ENCODE measurements at regions not wholly inside any gene's neighbourhood (a gene's known extent, or its start where the extent isn't known, plus 50 kb on each side); places are given as distances from the start of the nearest gene placed in this dataset.

DNA sequence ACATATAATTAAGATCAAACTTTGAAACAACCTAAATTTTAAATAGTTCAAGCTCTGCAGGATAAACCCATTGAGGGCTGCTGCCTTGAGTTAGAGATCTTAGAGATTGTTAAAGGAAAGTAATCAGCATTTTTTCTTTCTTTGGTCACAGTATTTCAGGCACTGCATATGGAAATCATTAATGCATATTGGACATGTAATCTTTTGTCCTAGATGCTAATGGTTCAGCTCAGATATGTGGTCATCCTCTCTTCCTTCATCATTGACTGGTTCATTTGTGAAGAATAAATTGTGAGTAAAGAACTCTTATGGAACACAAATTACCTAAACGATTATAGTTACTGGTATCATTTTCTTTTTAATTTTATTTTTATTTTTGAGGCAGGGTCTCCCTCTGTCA lies 82.0 kb upstream of the PRLR start:
- no peak for DNase-seq

DNA sequence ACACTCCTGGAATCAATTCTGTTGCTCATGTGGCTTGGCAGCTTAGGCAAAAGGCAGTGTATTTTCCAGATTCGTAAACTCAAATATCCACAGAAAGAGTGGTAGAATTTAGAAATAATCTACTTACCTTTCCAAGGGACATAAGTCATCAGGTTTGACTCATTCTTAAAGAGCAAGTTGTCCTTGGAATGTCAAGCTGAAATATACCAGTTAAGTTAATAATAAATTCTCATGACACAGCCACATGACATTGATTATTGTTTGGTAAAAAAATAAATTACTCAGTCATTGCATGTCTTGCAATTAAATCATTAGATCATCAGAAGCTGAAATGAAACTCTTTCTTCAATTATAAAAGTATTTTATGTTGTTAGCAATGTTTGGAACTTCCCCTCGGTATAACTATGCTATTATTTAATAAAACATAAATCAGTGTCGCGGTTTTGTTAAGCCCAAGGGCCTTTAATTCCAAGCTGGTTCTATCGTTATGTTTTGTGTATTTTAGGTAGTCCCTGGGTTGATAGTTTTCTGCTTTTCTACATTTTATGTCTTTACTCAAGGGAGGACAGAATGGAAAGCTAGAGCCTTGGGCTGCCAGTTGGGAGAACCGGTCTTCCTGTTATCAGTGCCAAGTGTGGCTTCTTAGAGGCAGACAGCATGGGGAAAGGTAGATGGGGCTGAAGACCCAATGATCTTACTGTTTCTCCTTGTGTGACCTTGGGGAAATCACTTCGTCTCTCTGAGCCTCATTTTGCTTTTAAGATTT lies 79.3 kb upstream of the PRLR start:
- DNase-seq = no peak

DNA sequence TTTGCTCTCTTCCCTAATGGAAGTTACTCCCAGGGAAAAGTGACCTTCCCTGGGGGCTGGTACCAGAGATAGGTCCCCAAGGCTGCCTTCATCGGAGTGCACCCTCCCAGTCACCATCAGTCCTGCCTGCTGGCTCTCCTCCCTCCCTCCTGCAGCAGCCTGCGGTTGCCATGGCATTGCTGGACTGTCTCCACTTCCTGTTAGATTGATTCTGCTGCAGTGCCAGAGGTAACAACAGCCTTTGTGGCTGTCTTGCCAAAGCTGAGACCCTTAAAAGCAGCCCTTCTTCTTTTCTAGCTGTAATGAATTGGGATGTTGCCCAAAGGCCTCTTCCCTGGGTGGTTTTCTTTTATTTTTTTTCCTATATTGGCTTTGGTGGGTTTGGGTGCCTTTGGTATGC lies 78.1 kb upstream of the PRLR start:
- DNase-seq = no peak

DNA sequence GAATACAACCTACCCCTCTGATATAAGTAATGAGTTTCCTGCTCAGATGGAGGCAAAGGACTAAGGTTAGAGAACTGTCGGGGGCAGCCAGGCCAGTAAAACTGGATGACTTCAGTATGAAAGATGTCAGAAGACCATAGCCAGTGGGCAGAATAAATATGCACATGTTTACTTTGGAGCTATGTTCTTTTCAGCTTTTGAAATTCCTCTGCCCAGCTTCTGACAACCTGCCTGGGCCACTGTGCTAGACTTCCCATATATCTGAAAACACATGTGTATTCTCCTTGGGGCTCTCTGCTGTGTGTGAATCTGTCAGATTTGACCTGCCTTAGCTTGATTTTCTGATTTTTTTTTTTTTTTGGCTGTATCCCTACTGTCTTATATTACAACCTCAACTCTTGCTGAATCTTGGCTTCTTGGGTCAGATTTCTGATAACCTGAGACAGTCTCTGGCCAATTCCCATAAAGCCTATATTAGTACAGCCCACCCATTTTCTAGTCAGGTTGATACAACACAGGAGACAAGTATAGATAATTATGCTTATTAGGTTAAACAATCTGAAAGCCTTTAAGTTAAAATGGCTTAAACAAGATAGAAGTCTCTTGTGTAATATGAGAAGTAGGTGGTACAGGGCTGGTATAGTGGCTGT lies 76.6 kb upstream of the PRLR start:
- DNase-seq = no peak

DNA sequence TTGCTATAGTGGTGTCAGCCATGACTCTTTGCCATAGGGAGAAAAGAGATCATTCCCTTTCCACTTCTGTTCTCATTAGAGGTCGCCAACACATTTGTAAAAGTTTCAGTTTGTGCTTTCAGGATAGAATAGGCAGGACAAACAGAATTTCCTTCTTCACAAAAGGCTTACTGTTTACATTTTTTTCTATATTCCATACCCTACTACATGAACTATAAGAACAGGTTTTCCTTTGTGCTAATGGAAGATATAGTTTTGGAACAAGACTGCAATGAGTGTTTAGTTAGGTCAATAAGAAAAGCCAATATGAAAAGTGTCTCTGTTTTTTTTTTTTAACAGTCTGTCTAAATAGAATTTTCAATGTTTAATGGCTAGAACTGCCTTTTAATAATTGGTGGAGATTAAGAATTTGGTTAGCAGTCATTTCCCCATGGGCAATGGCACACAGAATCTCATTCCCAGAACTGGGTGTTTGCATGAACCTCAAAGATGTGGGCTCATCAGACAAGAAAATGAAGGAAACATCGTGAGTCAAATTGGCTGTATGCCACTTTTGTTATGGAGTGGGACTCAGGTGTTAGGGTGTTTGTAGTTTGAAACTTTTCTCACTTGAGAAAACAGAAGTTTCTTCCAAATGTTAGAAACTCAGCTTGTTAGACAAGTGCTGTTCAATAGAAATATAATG lies 75.2 kb upstream of the PRLR start:
- DNase-seq = no peak

DNA sequence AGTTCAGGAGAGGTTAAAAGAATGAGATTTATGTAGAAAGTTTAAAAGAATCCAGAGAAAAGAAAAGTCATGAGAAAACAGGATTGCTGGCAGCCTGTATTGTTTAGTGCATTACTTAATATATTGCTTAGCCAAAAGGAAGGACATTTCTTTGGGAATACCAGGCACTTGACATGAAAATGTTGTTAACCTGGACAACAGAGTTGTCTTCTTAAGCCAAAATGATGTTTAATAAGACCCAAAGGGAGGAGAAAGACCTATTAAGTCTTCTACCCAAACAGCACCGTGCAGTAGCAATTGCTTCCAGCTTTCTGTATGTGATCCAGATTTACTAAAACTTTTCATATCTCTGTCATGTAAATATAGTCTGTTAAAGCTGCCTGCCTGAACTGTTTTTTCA lies 74.0 kb upstream of the PRLR start:
- no peak for DNase-seq

DNA sequence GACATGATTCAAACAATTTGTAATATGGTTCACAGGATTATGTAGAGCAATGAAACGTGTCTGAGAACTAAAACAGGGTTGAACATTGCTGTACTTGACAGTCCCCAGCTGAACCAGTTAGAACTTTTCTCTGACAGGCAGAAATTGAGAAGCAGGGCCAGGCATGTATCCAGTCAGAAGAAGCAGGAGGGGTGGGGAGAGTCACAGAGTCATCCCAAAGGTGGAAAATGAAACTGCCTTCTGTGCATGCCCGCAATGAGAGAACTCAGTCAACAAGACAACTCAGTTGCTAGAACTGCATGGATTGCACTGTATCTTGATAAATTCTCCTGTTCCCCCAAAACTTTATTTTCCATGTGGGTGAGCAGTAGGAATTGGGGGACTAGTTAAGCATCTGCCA lies 72.9 kb upstream of the PRLR start:
- DNase-seq = no peak

DNA sequence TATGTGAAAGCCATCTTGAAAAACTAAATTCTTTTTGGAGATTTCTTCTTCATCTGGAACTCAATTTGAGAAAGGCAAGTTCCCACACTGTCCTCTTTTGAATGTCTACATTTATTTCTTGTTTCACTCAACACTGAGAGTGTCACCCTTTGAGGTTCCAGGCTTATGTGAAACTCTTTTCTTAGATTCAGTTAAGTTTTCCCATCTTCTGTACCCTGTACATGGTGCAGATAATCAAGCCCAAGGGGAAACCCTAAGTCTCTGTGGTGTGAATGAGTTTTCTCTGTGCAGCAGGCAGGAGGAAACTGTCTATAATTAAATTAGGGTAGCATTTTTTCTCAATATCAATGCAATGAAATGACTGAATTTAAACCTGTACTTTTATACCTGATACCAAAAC lies 72.3 kb upstream of the PRLR start:
- DNase-seq = no peak

DNA sequence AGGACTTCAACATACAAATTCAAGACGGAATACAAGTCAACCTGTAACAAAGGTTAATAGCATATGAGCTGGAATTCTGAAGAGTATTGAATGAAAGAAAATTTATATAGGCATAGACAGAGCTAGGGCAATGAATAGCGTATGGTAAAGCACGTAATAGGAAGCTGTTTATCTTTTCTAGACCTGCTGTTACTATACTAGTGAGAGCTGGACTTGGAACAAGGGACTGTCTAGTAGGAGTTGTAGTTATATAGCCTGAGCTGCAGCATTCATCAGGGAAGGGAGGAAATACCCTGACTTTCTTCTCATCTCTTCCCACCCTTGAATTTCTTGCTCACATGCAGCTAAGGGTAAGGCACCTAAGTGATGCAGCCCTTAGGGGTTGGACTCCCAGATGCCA lies 67.5 kb upstream of the PRLR start:
- no peak for DNase-seq

DNA sequence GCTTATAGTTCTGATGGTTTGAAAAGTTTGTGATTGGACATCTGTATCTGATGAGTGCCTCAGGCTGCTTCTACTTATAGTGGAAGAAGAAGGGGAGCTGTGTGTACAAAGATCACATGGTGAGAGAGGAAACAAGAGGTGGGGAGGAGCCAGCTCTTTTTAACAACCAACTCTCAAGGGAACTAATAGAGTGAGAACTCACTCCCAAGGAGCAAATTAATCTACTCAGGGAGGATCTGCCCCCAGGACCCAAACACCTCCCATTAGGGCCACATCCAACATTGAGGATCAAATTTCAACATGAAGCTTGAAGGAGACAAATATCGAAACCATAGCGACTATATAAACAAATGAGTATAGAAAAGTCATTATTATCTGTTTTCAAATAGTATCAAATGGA lies 64.7 kb upstream of the PRLR start:
- DNase-seq = no peak

DNA sequence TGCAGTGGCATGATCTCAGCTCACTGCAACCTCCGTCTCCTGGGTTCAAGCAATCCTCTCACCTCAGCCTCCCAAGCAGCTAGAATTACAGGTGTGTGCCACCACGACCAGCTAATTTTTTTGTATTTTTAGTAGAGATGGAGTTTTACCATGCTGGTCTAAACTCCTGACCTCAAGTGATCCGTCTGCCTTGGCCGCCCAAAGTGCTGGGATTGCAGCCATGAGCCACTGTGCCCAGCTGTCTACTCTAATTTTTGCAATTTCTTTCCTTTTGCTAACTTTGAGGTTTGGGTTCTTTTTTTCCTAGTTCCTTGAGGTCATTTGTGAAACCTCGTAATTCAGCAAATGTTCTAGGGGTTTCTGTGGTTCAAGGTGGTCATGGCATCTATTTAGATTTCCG lies 63.7 kb upstream of the PRLR start:
- no peak for DNase-seq

DNA sequence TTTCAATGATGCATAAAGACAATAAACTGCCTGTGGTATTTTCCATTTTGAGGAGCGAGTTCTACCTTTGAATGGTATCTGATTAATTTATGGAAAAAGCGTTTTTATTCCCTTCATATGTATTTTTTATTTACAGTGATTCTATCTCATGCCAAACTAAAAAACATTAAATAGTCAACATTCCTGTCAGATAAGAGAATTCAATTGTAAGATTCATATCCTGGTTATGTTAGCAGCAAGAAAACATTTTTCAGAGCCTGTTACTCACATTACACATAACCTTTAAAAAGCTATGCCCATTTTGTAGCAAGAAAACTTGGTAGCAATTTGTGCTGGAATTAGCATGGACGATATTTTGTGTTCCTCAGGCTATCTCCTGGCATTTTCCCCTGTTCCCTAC lies 55.1 kb upstream of the PRLR start:
- no peak for DNase-seq

DNA sequence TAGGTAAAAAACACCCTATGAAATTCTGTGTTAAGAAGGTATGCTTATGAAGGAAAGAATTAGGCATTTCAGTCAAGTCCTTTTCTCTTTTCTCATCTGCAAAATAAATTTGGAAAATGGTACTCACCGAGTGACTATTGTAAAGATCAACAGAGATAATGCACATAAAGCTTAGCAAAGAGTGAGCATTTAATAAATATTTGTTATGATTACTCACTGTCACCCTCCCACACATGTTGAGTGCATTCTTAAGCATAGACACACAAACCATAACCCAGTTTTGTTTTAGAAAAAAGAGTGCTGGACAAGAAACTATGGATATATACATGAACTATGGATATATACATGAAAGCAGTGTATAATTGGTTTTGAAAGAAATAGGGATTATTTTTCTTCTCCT lies 54.7 kb upstream of the PRLR start:
- no peak for DNase-seq

DNA sequence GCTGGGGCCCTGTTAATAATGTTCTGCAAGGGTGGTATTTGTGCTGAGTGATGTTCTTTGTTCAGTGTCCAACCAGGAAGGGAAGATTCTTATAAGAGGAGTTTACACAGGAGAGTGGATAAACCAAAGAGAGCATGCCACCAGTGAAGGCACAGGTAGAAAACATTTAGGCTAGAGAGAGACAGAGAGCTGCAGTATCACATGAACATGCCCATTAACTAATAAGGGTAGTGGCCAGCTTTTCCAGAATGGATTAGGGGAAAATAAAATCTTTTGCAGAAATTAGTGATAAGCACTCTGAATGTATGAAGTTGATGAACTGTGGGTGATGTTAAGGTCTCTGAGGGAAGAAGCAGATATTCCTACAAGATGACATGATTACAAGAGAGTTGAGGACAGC lies 54.1 kb upstream of the PRLR start:
- DNase-seq = no peak

DNA sequence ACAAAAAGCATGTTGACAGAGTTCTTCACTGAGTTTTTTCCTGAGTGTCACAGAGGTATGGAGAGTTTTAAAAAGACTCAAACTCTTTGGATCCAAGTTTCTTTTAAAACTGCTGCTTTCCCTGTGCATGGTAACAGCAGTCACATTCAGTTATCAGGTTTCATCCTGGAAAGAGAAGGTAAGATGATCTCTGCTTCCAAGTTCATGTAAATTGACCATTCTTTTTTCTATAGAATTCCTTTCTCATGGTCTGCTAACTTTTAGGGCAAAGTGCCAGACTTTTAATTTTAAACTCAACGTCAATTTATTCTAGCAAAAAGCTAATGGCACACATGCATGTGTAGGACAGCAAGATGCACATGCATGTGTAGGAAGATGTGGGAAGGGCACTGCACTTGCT lies 52.5 kb upstream of the PRLR start:
- DNase-seq = no peak

DNA sequence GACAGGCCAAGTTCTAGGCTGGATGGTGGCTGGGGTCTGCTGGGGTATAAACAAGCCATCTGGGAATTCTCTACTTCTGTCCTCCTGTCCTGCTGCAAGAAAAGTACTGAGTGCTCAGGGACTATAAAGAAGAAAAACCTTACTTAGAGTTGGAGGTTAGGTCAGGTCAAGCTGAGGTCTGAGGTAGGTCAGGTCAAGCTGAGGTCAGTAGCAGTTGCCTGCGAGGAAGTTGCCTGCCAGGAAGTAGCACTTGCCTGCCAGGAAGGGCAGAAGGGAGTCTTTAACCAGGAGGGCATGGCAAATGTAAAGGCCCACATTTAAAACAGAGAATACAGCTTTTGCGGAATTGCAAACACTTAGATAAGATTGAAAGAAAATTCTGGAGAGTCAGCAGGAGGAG lies 51.3 kb upstream of the PRLR start:
- DNase-seq = peak; percentile 11

Data from RPMI8226 (cell line).